ENCODE measurements at regions not wholly inside any gene's neighbourhood (a gene's known extent, or its start where the extent isn't known, plus 50 kb on each side); places are given as distances from the start of the nearest gene placed in this dataset.

DNA sequence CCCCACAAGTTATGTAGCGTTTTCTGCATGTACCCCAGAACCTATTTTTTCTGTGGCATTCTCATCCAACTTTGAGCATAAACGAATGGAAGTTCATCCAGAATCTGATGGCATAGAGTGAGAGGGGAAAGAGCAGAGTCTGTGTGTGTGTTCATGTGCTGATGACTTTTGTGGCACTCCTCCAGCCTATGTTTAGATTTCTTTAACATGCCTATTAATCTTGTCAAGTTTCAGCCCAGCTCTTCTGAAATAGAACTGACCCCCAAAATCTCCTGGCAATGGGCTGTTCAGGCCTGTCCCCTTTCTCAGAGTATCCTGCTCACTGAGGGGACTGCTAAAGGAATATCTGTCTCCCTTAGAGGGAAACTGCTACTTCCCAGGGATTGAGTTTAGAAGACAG lies 56.4 kb upstream of the NEO1 start:
- TF ChIP-seq, protein P1, sequence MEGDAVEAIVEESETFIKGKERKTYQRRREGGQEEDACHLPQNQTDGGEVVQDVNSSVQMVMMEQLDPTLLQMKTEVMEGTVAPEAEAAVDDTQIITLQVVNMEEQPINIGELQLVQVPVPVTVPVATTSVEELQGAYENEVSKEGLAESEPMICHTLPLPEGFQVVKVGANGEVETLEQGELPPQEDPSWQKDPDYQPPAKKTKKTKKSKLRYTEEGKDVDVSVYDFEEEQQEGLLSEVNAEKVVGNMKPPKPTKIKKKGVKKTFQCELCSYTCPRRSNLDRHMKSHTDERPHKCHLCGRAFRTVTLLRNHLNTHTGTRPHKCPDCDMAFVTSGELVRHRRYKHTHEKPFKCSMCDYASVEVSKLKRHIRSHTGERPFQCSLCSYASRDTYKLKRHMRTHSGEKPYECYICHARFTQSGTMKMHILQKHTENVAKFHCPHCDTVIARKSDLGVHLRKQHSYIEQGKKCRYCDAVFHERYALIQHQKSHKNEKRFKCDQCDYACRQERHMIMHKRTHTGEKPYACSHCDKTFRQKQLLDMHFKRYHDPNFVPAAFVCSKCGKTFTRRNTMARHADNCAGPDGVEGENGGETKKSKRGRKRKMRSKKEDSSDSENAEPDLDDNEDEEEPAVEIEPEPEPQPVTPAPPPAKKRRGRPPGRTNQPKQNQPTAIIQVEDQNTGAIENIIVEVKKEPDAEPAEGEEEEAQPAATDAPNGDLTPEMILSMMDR (IDR thresholded peaks at IDR 0.05), result no peak
- TF ChIP-seq POLR2AphosphoS5 (IDR thresholded peaks at IDR 0.05) (no peak), POLR2A (IDR thresholded peaks at IDR 0.05) (no peak)

Measured in suprapubic skin (tissue), 4 donors.